Fibroblast of peridontal ligament (primary cell): ENCODE measurements at regions not wholly inside any gene's neighbourhood (a gene's known extent, or its start where the extent isn't known, plus 50 kb on each side); places are given as distances from the start of the nearest gene placed in this dataset.
"Not testable (repeated sequence)": the region's sequence is repeated elsewhere in the genome, so short reads cannot be mapped to it uniquely, and the experiment has no call there.

Experiments
- DNase-seq: peaks from one replicate; pipeline ENCODE4 v3.0.0-alpha.2; 2010; ENCODE audit errors: extremely low read depth

- no peak for DNase-seq
Observed at GRCh38 chr4:28792917-28793597, 1927.1 kb upstream of the PCDH7 start.

- no peak for DNase-seq
Observed at GRCh38 chr4:28799696-28800095, 1920.5 kb upstream of the PCDH7 start.

- no peak for DNase-seq
Observed at GRCh38 chr4:28811025-28811424, 1909.1 kb upstream of the PCDH7 start.

- DNase-seq: no peak
Observed at GRCh38 chr4:28822163-28822562, 1898.0 kb upstream of the PCDH7 start.

- DNase-seq: no peak
Observed at GRCh38 chr4:28827866-28828265, 1892.3 kb upstream of the PCDH7 start.

GRCh38 chr4:28831867-28832266, 1888.3 kb upstream of the PCDH7 start:
- DNase-seq: no peak

GRCh38 chr4:28832444-28832843, 1887.7 kb upstream of the PCDH7 start:
- no peak for DNase-seq

GRCh38 chr4:28834120-28834519, 1886.0 kb upstream of the PCDH7 start:
- no peak for DNase-seq

GRCh38 chr4:28835501-28835900, 1884.7 kb upstream of the PCDH7 start:
- no peak for DNase-seq

- DNase-seq: no peak
Observed at GRCh38 chr4:28842271-28842670, 1877.9 kb upstream of the PCDH7 start.

- DNase-seq: no peak
Observed at GRCh38 chr4:28845158-28845557, 1875.0 kb upstream of the PCDH7 start.

- not testable (repeated sequence) for DNase-seq
Observed at GRCh38 chr4:28857028-28857427, 1863.1 kb upstream of the PCDH7 start.

GRCh38 chr4:28868841-28869240, 1851.3 kb upstream of the PCDH7 start:
- no peak for DNase-seq

GRCh38 chr4:28879178-28879577, 1841.0 kb upstream of the PCDH7 start:
- DNase-seq: no peak

GRCh38 chr4:28879900-28880299, 1840.3 kb upstream of the PCDH7 start:
- DNase-seq: no peak

- no peak for DNase-seq
Observed at GRCh38 chr4:28883211-28883610, 1837.0 kb upstream of the PCDH7 start.

- DNase-seq: no peak
Observed at GRCh38 chr4:28886934-28887333, 1833.2 kb upstream of the PCDH7 start.

GRCh38 chr4:28890949-28891775, 1829.0 kb upstream of the PCDH7 start:
- DNase-seq: no peak

GRCh38 chr4:28913466-28913865, 1806.7 kb upstream of the PCDH7 start:
- DNase-seq: no peak

- DNase-seq: no peak
Observed at GRCh38 chr4:28916585-28916984, 1803.6 kb upstream of the PCDH7 start.

- no peak for DNase-seq
Observed at GRCh38 chr4:28918871-28919270, 1801.3 kb upstream of the PCDH7 start.

GRCh38 chr4:28921886-28922285, 1798.3 kb upstream of the PCDH7 start:
- DNase-seq: no peak

GRCh38 chr4:28926156-28926555, 1794.0 kb upstream of the PCDH7 start:
- DNase-seq: no peak
